HG02610 (cell line): ENCODE measurements at regions not wholly inside any gene's neighbourhood (a gene's known extent, or its start where the extent isn't known, plus 50 kb on each side); places are given as distances from the start of the nearest gene placed in this dataset.
"Not testable (repeated sequence)": the region's sequence is repeated elsewhere in the genome, so short reads cannot be mapped to it uniquely, and the experiment has no call there.

Experiments used
- ATAC-seq: cut with Tn5 transposase; IDR thresholded peaks from one replicate; pipeline ENCODE4 v1.9.1; 2021; ENCODE audit warnings: mild to moderate bottlenecking, moderate library complexity; ENCODE audit not compliant: unreplicated experiment

- no peak for ATAC-seq
Observed at GRCh38 chr7:109579901-109580300, 1010.2 kb downstream of the DNAJB9 start.

GRCh38 chr7:109582211-109582610 is 1012.5 kb downstream of the DNAJB9 start:
- no peak for ATAC-seq

GRCh38 chr7:109596948-109597347 is 1027.3 kb downstream of the DNAJB9 start:
- ATAC-seq = not testable (repeated sequence)

- no peak for ATAC-seq
Observed at GRCh38 chr7:109611656-109612055, 1042.0 kb downstream of the DNAJB9 start.

- ATAC-seq = no peak
Observed at GRCh38 chr7:109616551-109617069, 1046.9 kb downstream of the DNAJB9 start.

- no peak for ATAC-seq
Observed at GRCh38 chr7:109622320-109622719, 1052.6 kb downstream of the DNAJB9 start.

- ATAC-seq = not testable (repeated sequence)
Observed at GRCh38 chr7:109632890-109633289, 1063.2 kb downstream of the DNAJB9 start.

- no peak for ATAC-seq
Observed at GRCh38 chr7:109635374-109635773, 1065.7 kb downstream of the DNAJB9 start.

- ATAC-seq = no peak
Observed at GRCh38 chr7:109637428-109637990, 1067.8 kb downstream of the DNAJB9 start.

GRCh38 chr7:109638321-109638720 is 1068.6 kb downstream of the DNAJB9 start:
- ATAC-seq = no peak

GRCh38 chr7:109639561-109639960 is 1069.9 kb downstream of the DNAJB9 start:
- no peak for ATAC-seq

GRCh38 chr7:109641445-109641844 is 1071.8 kb downstream of the DNAJB9 start:
- no peak for ATAC-seq

- ATAC-seq = no peak
Observed at GRCh38 chr7:109646124-109646523, 1076.5 kb downstream of the DNAJB9 start.

GRCh38 chr7:109646594-109646993 is 1076.9 kb downstream of the DNAJB9 start:
- not testable (repeated sequence) for ATAC-seq

GRCh38 chr7:109647263-109647662 is 1077.6 kb downstream of the DNAJB9 start:
- not testable (repeated sequence) for ATAC-seq

- no peak for ATAC-seq
Observed at GRCh38 chr7:109659261-109659660, 1089.6 kb downstream of the DNAJB9 start.

GRCh38 chr7:109660401-109660800 is 1090.7 kb downstream of the DNAJB9 start:
- no peak for ATAC-seq

GRCh38 chr7:109663806-109664205 is 1094.1 kb downstream of the DNAJB9 start:
- ATAC-seq = no peak

- not testable (repeated sequence) for ATAC-seq
Observed at GRCh38 chr7:109687269-109687668, 1117.6 kb downstream of the DNAJB9 start.

- not testable (repeated sequence) for ATAC-seq
Observed at GRCh38 chr7:109692613-109693012, 1122.9 kb downstream of the DNAJB9 start.

GRCh38 chr7:109694149-109695071 is 1124.7 kb downstream of the DNAJB9 start:
- ATAC-seq = no peak

GRCh38 chr7:109695419-109695818 is 1125.7 kb downstream of the DNAJB9 start:
- no peak for ATAC-seq
